SU-DHL-6 (cell line): ENCODE measurements at regions not wholly inside any gene's neighbourhood (a gene's known extent, or its start where the extent isn't known, plus 50 kb on each side); places are given as distances from the start of the nearest gene placed in this dataset.

Experiments used
- H2AFZ ChIP-seq: fragments of 200-600 bp; sonication (generic); 2 replicates; pipeline ENCODE4 v1.6.1; 2014; ENCODE audit warnings: low read depth, mild to moderate bottlenecking, moderate library complexity, mixed read lengths, antibody characterized with exemption, low read length; ENCODE audit not compliant: severe bottlenecking
- H3F3A ChIP-seq: fragments of 200-600 bp; shearing (Covaris generic); 2 replicates; pipeline ENCODE4 v1.6.0; 2016; ENCODE audit warnings: antibody characterized with exemption, mild to moderate bottlenecking; ENCODE audit not compliant: insufficient read depth
- H3K27ac ChIP-seq: fragments of 200-600 bp; sonication (generic); 2 replicates; pipeline ENCODE4 v1.5.1; 2016; ENCODE audit warnings: low read depth, mild to moderate bottlenecking, low read length, moderate library complexity, mixed read lengths
- H3K27me3 ChIP-seq: fragments of 200-600 bp; sonication (generic), shearing (Covaris generic); 2 replicates; pipeline ENCODE4 v1.6.0; 2014; ENCODE audit warnings: mild to moderate bottlenecking, low read length
- H3K36me3 ChIP-seq: fragments of 200-600 bp; sonication (generic); 2 replicates; pipeline ENCODE4 v1.6.1; 2014; ENCODE audit warnings: mild to moderate bottlenecking, low read length, mixed read lengths
- H3K4me2 ChIP-seq: fragments of 300-600, 200-600 bp; shearing (Covaris generic), sonication (generic); 2 replicates; pipeline ENCODE4 v1.6.0; 2014; ENCODE audit warnings: low read length, low read depth, mild to moderate bottlenecking; ENCODE audit not compliant: poor library complexity, severe bottlenecking
- H3K4me3 ChIP-seq: fragments of 200-600 bp; sonication (generic); 2 replicates; pipeline ENCODE4 v1.5.1; 2014; ENCODE audit warnings: antibody characterized with exemption, low read length, mild to moderate bottlenecking, mixed read lengths; ENCODE audit not compliant: insufficient read depth, poor library complexity, severe bottlenecking
- H3K79me2 ChIP-seq: fragments of 200-600 bp; sonication (generic); 2 replicates; pipeline ENCODE4 v1.6.1; 2014; ENCODE audit warnings: mild to moderate bottlenecking, low read length, moderate library complexity; ENCODE audit not compliant: insufficient read depth
- H3K9ac ChIP-seq: fragments of 200-600 bp; sonication (generic); 2 replicates; pipeline ENCODE4 v1.7.0; 2014; ENCODE audit warnings: mild to moderate bottlenecking, low read length
- H3K9me2 ChIP-seq: fragments of 200-600 bp; sonication (generic); replicated peaks from 2 replicates; pipeline ENCODE4 v1.6.1; 2014; ENCODE audit warnings: low read length; ENCODE audit not compliant: insufficient read depth
- H3K9me3 ChIP-seq: fragments of 200-600 bp; sonication (generic); 2 replicates; pipeline ENCODE4 v1.6.1; 2014; ENCODE audit warnings: low read length, mixed read lengths; ENCODE audit not compliant: insufficient read depth
- H4K20me1 ChIP-seq: fragments of 200-600 bp; sonication (generic); 2 replicates; pipeline ENCODE4 v1.6.1; 2014; ENCODE audit warnings: low read depth, mild to moderate bottlenecking, antibody characterized with exemption, low read length, moderate library complexity, mixed read lengths
- CTCF ChIP-seq: fragments of 200-600 bp; sonication (generic); IDR thresholded peaks from one replicate; pipeline ENCODE4 v1.5.1; 2017; ENCODE audit warnings: antibody characterized with exemption, mild to moderate bottlenecking, low read length, moderate library complexity; ENCODE audit not compliant: insufficient read depth, poor library complexity, severe bottlenecking
- EZH2phosphoT487 ChIP-seq: fragments of 200-600 bp; sonication (generic), shearing (Covaris generic); conservative IDR thresholded peaks from 2 replicates; pipeline ENCODE4 v1.6.1; 2018; ENCODE audit warnings: mild to moderate bottlenecking, antibody characterized with exemption, low read length, moderate library complexity, mixed read lengths

- Histone ChIP-seq H3K4me3 (no peak overlapping the region), H3K4me2 (no peak overlapping the region), H4K20me1 (no peaks in the 10 kb centered on the region), H3K36me3 (no peaks in the 10 kb centered on the region), H3K9me2 (no peaks in the 10 kb centered on the region), H3K9ac (no peak overlapping the region), H2AFZ (no peak overlapping the region), H3F3A (no peaks in the 10 kb centered on the region), H3K79me2 (no peaks in the 10 kb centered on the region), H3K27me3 (no peaks in the 10 kb centered on the region), H3K27ac (no peak overlapping the region), H3K9me3 (no peaks in the 10 kb centered on the region)
- TF ChIP-seq CTCF (no peak), EZH2phosphoT487 (no peak)
These were observed 86.3 kb downstream of the MDH1 start for GRCh38 chr2:63675026-63675425.

DNA sequence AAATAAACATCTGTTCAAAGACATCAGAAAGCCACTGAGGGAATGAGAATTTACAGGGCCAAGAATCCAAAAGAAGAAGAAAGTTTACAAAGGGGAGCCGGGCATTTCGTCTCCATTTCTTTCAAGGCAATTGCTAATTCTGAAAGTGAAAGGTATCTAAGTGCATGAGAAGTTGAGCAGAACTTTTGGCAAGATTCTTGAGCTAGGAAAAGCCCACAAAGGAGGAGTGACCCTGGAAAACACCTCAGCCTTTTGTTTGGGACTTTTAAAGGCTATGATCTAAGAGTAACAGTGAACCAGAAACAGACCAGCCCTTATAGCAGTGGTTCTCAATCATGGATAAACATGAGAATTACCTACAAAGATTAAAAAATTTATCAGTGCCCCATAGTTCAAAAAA lies 87.4 kb downstream of the MDH1 start:
- TF ChIP-seq CTCF (no peak), EZH2phosphoT487 (no peak)
- H3K27ac ChIP-seq = no peak overlapping the region

DNA sequence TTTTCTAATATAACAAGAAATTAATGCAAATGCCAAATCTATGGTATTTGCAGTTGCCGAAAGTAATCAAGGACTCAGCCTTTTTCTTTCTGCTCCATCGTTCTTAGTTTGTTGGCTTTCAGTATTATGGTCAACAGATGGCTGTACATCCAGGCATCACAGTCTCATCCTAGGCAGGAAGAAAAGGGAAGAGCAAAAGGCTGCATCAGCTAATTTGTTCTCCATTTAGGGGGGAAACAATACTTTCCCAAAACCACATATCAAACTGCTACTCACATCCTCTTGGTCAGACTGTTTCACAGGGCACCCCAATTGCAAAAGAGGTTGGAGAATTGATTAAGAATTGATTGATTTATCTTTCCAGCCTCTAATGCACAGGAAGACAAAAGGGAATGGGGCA lies 89.3 kb downstream of the MDH1 start:
- no peak overlapping the region for H3K4me3 ChIP-seq
- no peaks in the 10 kb centered on the region for H3K36me3 ChIP-seq
- no peaks in the 10 kb centered on the region for H3K9me2 ChIP-seq
- no peak overlapping the region for H2AFZ ChIP-seq
- H3K9ac ChIP-seq = no peak overlapping the region
- H3K79me2 ChIP-seq = no peaks in the 10 kb centered on the region
- H3K27me3 ChIP-seq = no peaks in the 10 kb centered on the region
- H3F3A ChIP-seq = no peaks in the 10 kb centered on the region
- no peaks in the 10 kb centered on the region for H3K9me3 ChIP-seq
- H4K20me1 ChIP-seq = no peaks in the 10 kb centered on the region
- no peak for TF ChIP-seq CTCF
- TF ChIP-seq EZH2phosphoT487 = no peak
- H3K4me2 ChIP-seq = no peak overlapping the region
- no peak overlapping the region for H3K27ac ChIP-seq

More for the DNA sequence above, 87.4 kb downstream of the MDH1 start:
- H3K36me3 ChIP-seq = no peaks in the 10 kb centered on the region
- H3K4me2 ChIP-seq = no peak overlapping the region
- H3F3A ChIP-seq = no peaks in the 10 kb centered on the region
- no peaks in the 10 kb centered on the region for H3K9me2 ChIP-seq
- H3K79me2 ChIP-seq = no peaks in the 10 kb centered on the region
- H3K4me3 ChIP-seq = no peak overlapping the region
- no peaks in the 10 kb centered on the region for H3K27me3 ChIP-seq
- H3K9ac ChIP-seq = no peak overlapping the region
- no peaks in the 10 kb centered on the region for H4K20me1 ChIP-seq
- no peaks in the 10 kb centered on the region for H3K9me3 ChIP-seq
- no peak overlapping the region for H2AFZ ChIP-seq
